Body of pancreas (tissue), 4 donors: ENCODE measurements at regions not wholly inside any gene's neighbourhood (a gene's known extent, or its start where the extent isn't known, plus 50 kb on each side); places are given as distances from the start of the nearest gene placed in this dataset.

ENCODE experiments used
- ATAC-seq: fragments of 150-250 bp; one replicate; pipeline ENCODE4 v1.9.1; 2016
- DNase-seq, 4 donors: peaks; one replicate each; pipeline ENCODE4 v3.0.0-alpha.2; 2019
- H3K27ac ChIP-seq, 4 donors: fragments of 200-600 bp; sonication (generic); 1 replicate in 3 of 4; 2 replicates in 1 of 4; pipeline versions ENCODE4 v1.5.1 to v1.6.1; 2016 to 2019; ENCODE audit warnings: mild to moderate bottlenecking in 1 of 4, mixed read lengths in 1 of 4, moderate library complexity in 1 of 4
- H3K27me3 ChIP-seq, 2 donors: fragments of 200-600 bp; sonication (generic); one replicate each; pipeline ENCODE4 v1.6.0; 2016; ENCODE audit warnings: mild to moderate bottlenecking in 1 of 2
- H3K36me3 ChIP-seq, 2 donors: fragments of 200-600 bp; sonication (generic); replicated peaks in 1 of 2; 2 replicates each; pipeline ENCODE4 v1.5.1; 2016; ENCODE audit warnings: low read depth in 2 of 2; ENCODE audit not compliant: insufficient read depth in 1 of 2
- H3K4me1 ChIP-seq: fragments of 200-600 bp; sonication (generic); one replicate; pipeline ENCODE4 v1.6.0; 2016
- H3K4me3 ChIP-seq, 2 donors: fragments of 200-600 bp; sonication (generic); 1 replicate in 1 of 2; 2 replicates in 1 of 2; pipeline ENCODE4 v1.5.1; 2016 to 2019
- H3K9me3 ChIP-seq, 3 donors: fragments of 200-600 bp; sonication (generic); 1 replicate in 2 of 3; 2 replicates in 1 of 3; pipeline ENCODE4 v1.5.1; 2016
- POLR2A ChIP-seq, 3 donors: fragments of 450-650 bp; IDR thresholded peaks; one replicate each; pipeline ENCODE4 v1.6.1; 2016; ENCODE audit warnings: antibody characterized with exemption in 3 of 3, mild to moderate bottlenecking in 2 of 3
- WGBS, 2 donors: methylation state at CpG; one replicate each; pipeline ENCODE4 v1.1.5; 2017; 5-methylcytosine and 5-hydroxymethylcytosine counted together
- intact Hi-C: fragments of 100-400 bp; cut with DNase I; formaldehyde crosslinking; loops from one replicate; pipeline ENCODE4 v1.15.1; 2023
- TF ChIP-seq, protein P1 (sequence below), 7 experiments: fragments of 450-650 bp in 4 of 7; fragments of 200-600 bp in 3 of 7; sonication (generic) in 3 of 7; IDR thresholded peaks; one replicate each; pipeline ENCODE4 v1.5.1; 2016 to 2019; ENCODE audit warnings: antibody characterized with exemption in 7 of 7

DNA sequence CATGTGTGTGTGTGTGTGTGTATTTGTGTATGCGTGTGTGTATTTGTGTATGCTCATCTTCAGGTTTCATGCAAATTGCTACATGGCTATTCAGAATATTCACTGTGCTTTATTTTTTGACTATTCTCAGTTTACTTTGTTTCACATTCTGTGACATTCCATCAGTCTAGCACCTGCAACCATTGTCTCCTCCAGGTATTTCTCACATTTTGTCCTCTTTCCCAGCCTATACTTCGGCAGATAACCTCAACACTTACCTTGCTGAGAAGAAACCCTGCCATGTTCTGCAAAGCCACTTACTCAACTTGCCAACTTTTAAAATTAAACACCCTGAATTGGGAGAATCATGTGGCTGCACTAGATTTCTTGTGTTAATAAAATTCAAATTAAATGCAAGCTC is 135.4 kb upstream of the REG3A start:
- no peaks in the 10 kb centered on the region for H3K9me3 ChIP-seq
- H3K4me1 ChIP-seq = no peaks in the 10 kb centered on the region
- no peaks in the 10 kb centered on the region for H3K36me3 ChIP-seq
- TF ChIP-seq, protein P1, sequence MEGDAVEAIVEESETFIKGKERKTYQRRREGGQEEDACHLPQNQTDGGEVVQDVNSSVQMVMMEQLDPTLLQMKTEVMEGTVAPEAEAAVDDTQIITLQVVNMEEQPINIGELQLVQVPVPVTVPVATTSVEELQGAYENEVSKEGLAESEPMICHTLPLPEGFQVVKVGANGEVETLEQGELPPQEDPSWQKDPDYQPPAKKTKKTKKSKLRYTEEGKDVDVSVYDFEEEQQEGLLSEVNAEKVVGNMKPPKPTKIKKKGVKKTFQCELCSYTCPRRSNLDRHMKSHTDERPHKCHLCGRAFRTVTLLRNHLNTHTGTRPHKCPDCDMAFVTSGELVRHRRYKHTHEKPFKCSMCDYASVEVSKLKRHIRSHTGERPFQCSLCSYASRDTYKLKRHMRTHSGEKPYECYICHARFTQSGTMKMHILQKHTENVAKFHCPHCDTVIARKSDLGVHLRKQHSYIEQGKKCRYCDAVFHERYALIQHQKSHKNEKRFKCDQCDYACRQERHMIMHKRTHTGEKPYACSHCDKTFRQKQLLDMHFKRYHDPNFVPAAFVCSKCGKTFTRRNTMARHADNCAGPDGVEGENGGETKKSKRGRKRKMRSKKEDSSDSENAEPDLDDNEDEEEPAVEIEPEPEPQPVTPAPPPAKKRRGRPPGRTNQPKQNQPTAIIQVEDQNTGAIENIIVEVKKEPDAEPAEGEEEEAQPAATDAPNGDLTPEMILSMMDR (IDR thresholded peaks at IDR 0.05) = no peak
- TF ChIP-seq POLR2A (IDR thresholded peaks at IDR 0.05) = no peak
- no peak overlapping the region for H3K27ac ChIP-seq
- intact Hi-C loops = no loop called here
- no peak for DNase-seq
- ATAC-seq = no peak
- no peak overlapping the region for H3K4me3 ChIP-seq
- WGBS, 2 donors = 82 to 90% methylated on average over 2 of the region's 2 CpGs
- no peaks in the 10 kb centered on the region for H3K27me3 ChIP-seq

DNA sequence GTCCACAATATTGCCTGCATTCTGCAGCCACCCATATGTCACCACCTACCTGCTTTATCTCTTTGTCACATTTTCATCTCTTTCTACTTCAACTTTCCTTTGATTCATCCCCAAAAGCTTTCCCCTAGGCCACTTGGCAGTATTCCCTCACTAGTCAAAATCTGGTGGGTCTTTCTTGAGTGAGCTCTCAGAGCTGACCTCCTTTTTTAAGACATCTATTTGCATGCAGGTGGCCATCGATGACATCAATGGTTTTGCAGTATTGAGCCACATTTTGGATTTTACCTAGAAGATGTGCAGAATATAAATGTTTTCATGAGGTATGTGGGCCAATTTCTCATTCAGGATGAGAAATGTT is 133.4 kb upstream of the REG3A start:
- ATAC-seq = no peak
- TF ChIP-seq POLR2A (IDR thresholded peaks at IDR 0.05) = no peak
- TF ChIP-seq, protein P1 (IDR thresholded peaks at IDR 0.05) = no peak
- WGBS, 2 donors = 70 to 75% methylated on average over 1 of the region's 1 CpG
- H3K27me3 ChIP-seq = no peaks in the 10 kb centered on the region
- intact Hi-C loops = no loop called here
- H3K36me3 ChIP-seq = no peaks in the 10 kb centered on the region
- no peak for DNase-seq
- no peaks in the 10 kb centered on the region for H3K4me1 ChIP-seq
- H3K9me3 ChIP-seq = no peaks in the 10 kb centered on the region
- H3K4me3 ChIP-seq = no peak overlapping the region
- no peak overlapping the region for H3K27ac ChIP-seq

DNA sequence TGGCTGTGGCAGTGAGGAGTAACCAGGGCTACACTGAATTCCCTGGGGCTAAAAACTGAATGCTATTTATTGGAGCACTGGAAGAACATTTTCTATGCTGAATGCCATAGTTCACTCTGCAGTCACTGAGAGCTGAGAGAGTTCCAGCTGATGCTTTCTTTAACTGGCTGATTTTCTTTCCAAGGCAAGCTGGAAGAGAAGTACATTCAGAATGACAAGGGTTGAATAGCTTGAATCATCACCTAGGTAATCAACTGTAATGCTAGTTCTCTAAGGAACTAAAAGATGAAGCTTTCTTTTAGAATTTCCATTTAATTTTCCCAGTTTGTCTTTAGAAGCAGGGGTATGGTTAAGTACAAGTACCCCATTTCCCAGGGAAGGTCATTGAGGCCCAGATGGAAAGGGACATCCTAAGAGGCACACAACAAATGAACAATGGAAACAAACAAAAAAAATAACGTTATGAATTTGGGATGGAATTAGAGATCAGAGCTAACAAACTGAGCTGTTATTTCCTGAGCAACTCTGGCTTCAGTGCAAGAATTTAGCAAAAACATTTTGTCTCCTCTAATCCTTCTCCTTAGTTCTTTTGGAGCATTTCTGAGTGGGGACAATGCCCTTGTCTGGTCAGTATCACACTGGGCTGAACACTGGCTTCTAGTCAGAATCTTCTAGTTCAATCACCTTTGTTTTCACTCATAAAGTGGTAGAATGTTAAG is 132.8 kb upstream of the REG3A start:
- no peaks in the 10 kb centered on the region for H3K4me1 ChIP-seq
- TF ChIP-seq POLR2A (IDR thresholded peaks at IDR 0.05) = no peak
- TF ChIP-seq, protein P1 (IDR thresholded peaks at IDR 0.05) = no peak
- H3K9me3 ChIP-seq = no peaks in the 10 kb centered on the region
- no peak overlapping the region for H3K4me3 ChIP-seq
- 24 to 35% methylated on average over 1 of the region's 1 CpG for WGBS, 2 donors
- intact Hi-C loops = no loop called here
- H3K27me3 ChIP-seq = no peaks in the 10 kb centered on the region
- no peak for DNase-seq
- H3K36me3 ChIP-seq = no peaks in the 10 kb centered on the region
- no peak for ATAC-seq
- H3K27ac ChIP-seq = no peak overlapping the region

DNA sequence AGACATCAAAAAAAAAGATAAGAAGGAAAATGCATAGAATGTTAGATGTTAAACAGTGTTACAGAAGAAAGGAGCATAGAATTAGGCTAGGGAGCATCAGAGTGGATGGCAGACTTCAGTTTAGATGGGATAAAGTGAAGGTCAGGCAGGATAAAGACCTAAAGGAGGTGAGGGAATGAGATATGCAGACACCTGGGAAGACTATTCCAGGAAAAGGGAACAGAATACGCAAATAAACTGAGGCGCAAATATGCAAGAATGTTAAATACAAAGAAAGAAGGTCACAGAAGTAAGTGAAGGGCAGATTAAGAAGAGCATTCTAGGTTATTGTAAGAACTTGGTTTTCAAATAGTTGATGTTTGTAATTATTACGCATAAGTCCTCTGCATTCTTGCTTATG is 116.3 kb upstream of the REG3A start:
- TF ChIP-seq, protein P1 (IDR thresholded peaks at IDR 0.05) = no peak
- TF ChIP-seq POLR2A (IDR thresholded peaks at IDR 0.05) = no peak
- ATAC-seq (no peak), DNase-seq (no peak)
- no peak overlapping the region for H3K27ac ChIP-seq
- intact Hi-C loops = no loop called here
- peaks cover 0 to 8% (median 0%) of the 10 kb centered on the region in 3 donors for H3K9me3 ChIP-seq
- H3K27me3 ChIP-seq = no peaks in the 10 kb centered on the region
- no peaks in the 10 kb centered on the region for H3K4me1 ChIP-seq
- no peak overlapping the region for H3K4me3 ChIP-seq
- WGBS, 2 donors = 90 to 92% methylated on average over 3 of the region's 3 CpGs
- H3K36me3 ChIP-seq = no peaks in the 10 kb centered on the region

DNA sequence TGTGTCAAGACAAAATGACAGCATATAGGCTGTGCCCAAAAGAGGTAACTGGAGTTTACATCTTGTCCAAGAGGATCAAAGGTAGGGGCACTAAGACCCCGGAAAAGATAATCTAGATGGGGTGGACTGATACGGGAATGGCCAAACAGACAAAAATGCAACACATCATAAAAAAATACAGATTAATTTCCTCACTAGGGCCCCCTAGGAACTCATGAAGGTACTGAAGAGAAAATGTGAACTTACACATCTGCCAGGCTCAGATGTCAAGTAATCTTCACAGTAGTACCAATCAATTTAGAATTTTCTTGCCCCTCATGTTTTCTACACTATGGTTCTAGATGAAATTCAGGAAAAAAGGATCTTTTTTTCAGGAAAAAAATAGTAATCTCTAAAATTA is 115.6 kb upstream of the REG3A start:
- no peaks in the 10 kb centered on the region for H3K4me1 ChIP-seq

More for the DNA sequence above, 115.6 kb upstream of the REG3A start:
- intact Hi-C loops = no loop called here
- Histone ChIP-seq H3K4me3 (no peak overlapping the region), H3K27me3 (no peaks in the 10 kb centered on the region), H3K9me3 (peaks cover 0 to 8% (median 0%) of the 10 kb centered on the region in 3 donors), H3K36me3 (no peaks in the 10 kb centered on the region), H3K27ac (no peak overlapping the region)
- no peak for DNase-seq
- TF ChIP-seq POLR2A (IDR thresholded peaks at IDR 0.05) = no peak
- TF ChIP-seq, protein P1 (IDR thresholded peaks at IDR 0.05) = no peak
- no peak for ATAC-seq
- WGBS, 2 donors = 69 to 71% methylated on average over 2 of the region's 2 CpGs
